Gastroesophageal sphincter (tissue), 3 donors: ENCODE measurements at regions not wholly inside any gene's neighbourhood (a gene's known extent, or its start where the extent isn't known, plus 50 kb on each side); places are given as distances from the start of the nearest gene placed in this dataset.

Source experiments
- CTCF ChIP-seq, 4 experiments: fragments of 200-600 bp in 2 of 4; fragments of 450-650 bp in 2 of 4; sonication (generic) in 1 of 4; IDR thresholded peaks; one replicate each; pipeline ENCODE4 v1.5.1; 2017 to 2019; ENCODE audit warnings: antibody characterized with exemption in 4 of 4, mild to moderate bottlenecking in 2 of 4, moderate library complexity in 2 of 4
- POLR2A ChIP-seq, 2 donors: fragments of 450-650 bp; IDR thresholded peaks; one replicate each; pipeline ENCODE4 v1.6.1; 2017; ENCODE audit warnings: antibody characterized with exemption in 2 of 2, mild to moderate bottlenecking in 2 of 2, moderate library complexity in 1 of 2

GRCh38 chr17:71330099-71330375 is 790.8 kb upstream of the SOX9 start:
- TF ChIP-seq CTCF (IDR thresholded peaks at IDR 0.05) (no peak), POLR2A (IDR thresholded peaks at IDR 0.05) (no peak)
